KMS-11 (cell line): ENCODE measurements at regions not wholly inside any gene's neighbourhood (a gene's known extent, or its start where the extent isn't known, plus 50 kb on each side); places are given as distances from the start of the nearest gene placed in this dataset.

Experiments used
- H2AFZ ChIP-seq: fragments of 200-600 bp; sonication (generic); 2 replicates; pipeline ENCODE4 v1.6.1; 2016; ENCODE audit warnings: antibody characterized with exemption, mixed run types, low read depth
- H3K27ac ChIP-seq: fragments of 200-600 bp; sonication (generic); 2 replicates; pipeline ENCODE4 v1.6.1; 2016; ENCODE audit warnings: mild to moderate bottlenecking, mixed run types
- H3K27me3 ChIP-seq: fragments of 200-600 bp; sonication (generic); 2 replicates; pipeline ENCODE4 v1.6.1; 2017; ENCODE audit warnings: mild to moderate bottlenecking, low read depth, mixed run types, moderate library complexity; ENCODE audit not compliant: insufficient read depth
- H3K36me3 ChIP-seq: fragments of 200-600 bp; sonication (generic); 2 replicates; pipeline ENCODE4 v1.6.1; 2017; ENCODE audit warnings: mild to moderate bottlenecking, mixed run types; ENCODE audit not compliant: insufficient read depth
- H3K4me1 ChIP-seq: fragments of 200-600 bp; sonication (generic); 2 replicates; pipeline ENCODE4 v1.6.1; 2016; ENCODE audit warnings: mild to moderate bottlenecking, low read depth, mixed run types; ENCODE audit not compliant: poor library complexity, severe bottlenecking
- H3K4me2 ChIP-seq: fragments of 200-600 bp; sonication (generic); 2 replicates; pipeline ENCODE4 v1.7.0; 2016; ENCODE audit warnings: mild to moderate bottlenecking, mixed run types
- H3K4me3 ChIP-seq: fragments of 200-600 bp; sonication (generic); IDR thresholded peaks from 2 replicates; pipeline ENCODE4 v1.6.1; 2017; ENCODE audit warnings: low read depth, low read length, mixed read lengths; ENCODE audit not compliant: insufficient read depth
- H3K79me2 ChIP-seq: fragments of 200-600 bp; sonication (generic); 2 replicates; pipeline ENCODE4 v1.6.1; 2016; ENCODE audit warnings: low read depth, mixed run types; ENCODE audit not compliant: insufficient read depth
- H3K9ac ChIP-seq: fragments of 200-600 bp; sonication (generic); 2 replicates; pipeline ENCODE4 v1.6.1; 2016; ENCODE audit warnings: mild to moderate bottlenecking, mixed run types
- H4K20me1 ChIP-seq: fragments of 200-600 bp; sonication (generic); 2 replicates; pipeline ENCODE4 v1.6.1; 2016; ENCODE audit warnings: mild to moderate bottlenecking, mixed run types; ENCODE audit not compliant: insufficient read depth
- TF ChIP-seq, protein P1 (sequence below): fragments of 200-600 bp; sonication (generic); conservative IDR thresholded peaks from 2 replicates; pipeline ENCODE4 v1.6.1; 2017; ENCODE audit warnings: low read depth, mild to moderate bottlenecking, antibody characterized with exemption, low read length, moderate library complexity, mixed read lengths

DNA sequence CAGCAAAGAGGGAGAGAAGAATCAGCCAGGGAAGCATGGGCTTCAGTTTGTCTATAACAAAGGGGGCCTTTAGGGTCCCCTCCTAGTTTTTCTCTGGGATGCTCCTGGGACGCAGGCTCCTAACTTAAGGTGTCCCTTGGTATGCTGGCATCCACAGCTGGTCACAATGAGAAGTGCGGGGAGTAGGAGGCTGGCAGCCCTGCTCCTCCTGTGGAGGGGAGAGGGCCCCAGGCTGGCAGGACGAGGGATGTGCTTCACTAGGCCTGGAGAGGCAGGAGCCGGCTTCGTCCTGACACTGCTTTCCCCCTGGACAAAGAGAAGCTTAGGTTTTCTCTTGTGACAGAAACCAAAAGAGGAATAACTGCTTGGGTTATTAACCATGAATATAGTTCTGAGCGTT lies 67.6 kb downstream of the NENF start:
- Histone ChIP-seq H3K4me3 (no peak overlapping the region), H3K27me3 (no peaks in the 10 kb centered on the region), H3K9ac (no peak overlapping the region), H2AFZ (no peak overlapping the region), H3K27ac (no peak overlapping the region), H3K4me1 (no peaks in the 10 kb centered on the region), H3K36me3 (no peaks in the 10 kb centered on the region), H4K20me1 (no peaks in the 10 kb centered on the region), H3K79me2 (no peaks in the 10 kb centered on the region), H3K4me2 (no peak overlapping the region)
- TF ChIP-seq, protein P1, sequence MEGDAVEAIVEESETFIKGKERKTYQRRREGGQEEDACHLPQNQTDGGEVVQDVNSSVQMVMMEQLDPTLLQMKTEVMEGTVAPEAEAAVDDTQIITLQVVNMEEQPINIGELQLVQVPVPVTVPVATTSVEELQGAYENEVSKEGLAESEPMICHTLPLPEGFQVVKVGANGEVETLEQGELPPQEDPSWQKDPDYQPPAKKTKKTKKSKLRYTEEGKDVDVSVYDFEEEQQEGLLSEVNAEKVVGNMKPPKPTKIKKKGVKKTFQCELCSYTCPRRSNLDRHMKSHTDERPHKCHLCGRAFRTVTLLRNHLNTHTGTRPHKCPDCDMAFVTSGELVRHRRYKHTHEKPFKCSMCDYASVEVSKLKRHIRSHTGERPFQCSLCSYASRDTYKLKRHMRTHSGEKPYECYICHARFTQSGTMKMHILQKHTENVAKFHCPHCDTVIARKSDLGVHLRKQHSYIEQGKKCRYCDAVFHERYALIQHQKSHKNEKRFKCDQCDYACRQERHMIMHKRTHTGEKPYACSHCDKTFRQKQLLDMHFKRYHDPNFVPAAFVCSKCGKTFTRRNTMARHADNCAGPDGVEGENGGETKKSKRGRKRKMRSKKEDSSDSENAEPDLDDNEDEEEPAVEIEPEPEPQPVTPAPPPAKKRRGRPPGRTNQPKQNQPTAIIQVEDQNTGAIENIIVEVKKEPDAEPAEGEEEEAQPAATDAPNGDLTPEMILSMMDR = no peak

DNA sequence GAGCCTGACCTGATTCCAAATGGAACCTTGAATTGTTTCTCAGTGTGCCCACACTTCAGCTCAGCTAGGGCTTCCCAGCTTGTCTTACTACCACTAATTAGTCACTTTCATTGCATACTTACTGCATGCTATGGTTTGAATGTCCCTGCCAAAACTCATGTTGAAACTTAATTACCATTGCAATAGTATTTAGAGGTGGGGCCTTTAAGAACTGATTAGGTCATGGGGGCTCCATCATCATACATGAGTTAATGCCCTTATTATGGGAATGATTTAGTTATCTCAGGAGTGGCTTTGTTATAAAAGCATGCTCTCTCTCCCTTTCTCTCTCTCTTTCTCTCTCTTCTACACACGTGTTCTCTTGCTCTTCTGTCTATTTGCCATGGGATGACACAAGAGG lies 68.3 kb downstream of the NENF start:
- no peak overlapping the region for H3K4me2 ChIP-seq
- H3K79me2 ChIP-seq = no peaks in the 10 kb centered on the region
- no peak overlapping the region for H3K9ac ChIP-seq
- H3K4me3 ChIP-seq = no peak overlapping the region
- no peaks in the 10 kb centered on the region for H4K20me1 ChIP-seq
- no peak overlapping the region for H2AFZ ChIP-seq
- H3K36me3 ChIP-seq = no peaks in the 10 kb centered on the region
- TF ChIP-seq, protein P1 = no peak
- H3K4me1 ChIP-seq = no peaks in the 10 kb centered on the region
- H3K27me3 ChIP-seq = no peaks in the 10 kb centered on the region
- no peak overlapping the region for H3K27ac ChIP-seq

- TF ChIP-seq, protein P1 = no peak
- Histone ChIP-seq H3K9ac (no peak overlapping the region), H3K36me3 (no peaks in the 10 kb centered on the region), H3K4me1 (no peaks in the 10 kb centered on the region), H3K27me3 (no peaks in the 10 kb centered on the region), H3K27ac (no peak overlapping the region), H2AFZ (no peak overlapping the region), H3K4me3 (no peak overlapping the region), H4K20me1 (no peaks in the 10 kb centered on the region), H3K4me2 (no peak overlapping the region), H3K79me2 (no peaks in the 10 kb centered on the region)
Observed at GRCh38 chr1:212503714-212504113, 71.0 kb downstream of the NENF start.

GRCh38 chr1:212504171-212504803 lies 71.6 kb downstream of the NENF start:
- Histone ChIP-seq H3K27me3 (no peaks in the 10 kb centered on the region), H3K4me3 (no peak overlapping the region), H2AFZ (no peak overlapping the region), H3K4me2 (no peak overlapping the region), H3K27ac (no peak overlapping the region), H4K20me1 (no peaks in the 10 kb centered on the region), H3K4me1 (no peaks in the 10 kb centered on the region), H3K36me3 (no peaks in the 10 kb centered on the region), H3K9ac (no peak overlapping the region), H3K79me2 (no peaks in the 10 kb centered on the region)
- TF ChIP-seq, protein P1 = no peak
